Fibroblast of lung (primary cell): ENCODE measurements at regions not wholly inside any gene's neighbourhood (a gene's known extent, or its start where the extent isn't known, plus 50 kb on each side); places are given as distances from the start of the nearest gene placed in this dataset.
A peak's percentile ranks its signal among the peaks of the same experiment; 100 is the strongest.

Experiments used
- DNase-seq, 2 donors: peaks; one replicate each; pipeline versions ENCODE4 v3.0.0 to v3.0.0-alpha.2; 2010; ENCODE audit warnings: low read depth in 2 of 2
- H2AFZ ChIP-seq: 2 replicates; pipeline ENCODE4 v1.5.1; 2012; ENCODE audit warnings: low read length, control low read depth, inconsistent platforms
- H3K27ac ChIP-seq: 2 replicates; pipeline ENCODE4 v1.5.1; 2011; ENCODE audit warnings: low read length, control low read depth; ENCODE audit not compliant: insufficient read depth
- H3K27me3 ChIP-seq: 2 replicates; pipeline ENCODE4 v1.5.1; 2011; ENCODE audit warnings: mild to moderate bottlenecking, low read length; ENCODE audit not compliant: control insufficient read depth, insufficient read depth
- H3K36me3 ChIP-seq: 2 replicates; pipeline ENCODE4 v1.5.1; 2011; ENCODE audit warnings: low read length; ENCODE audit not compliant: control insufficient read depth, insufficient read depth
- H3K4me1 ChIP-seq: 2 replicates; pipeline ENCODE4 v1.5.1; 2011; ENCODE audit warnings: low read length; ENCODE audit not compliant: control insufficient read depth, insufficient read depth; ENCODE audit errors: extremely low read depth
- H3K4me2 ChIP-seq: 2 replicates; pipeline ENCODE4 v1.5.1; 2011; ENCODE audit warnings: low read length, control low read depth; ENCODE audit not compliant: insufficient read depth; ENCODE audit errors: extremely low read depth
- H3K4me3 ChIP-seq, 4 experiments: fragments of 200-600 bp in 1 of 4; sonication (generic) in 1 of 4; replicated peaks in 1 of 4; 2 replicates each; pipeline ENCODE4 v1.5.1; 2011 to 2016; ENCODE audit warnings: low read length in 4 of 4, low read depth in 3 of 4, mild to moderate bottlenecking in 3 of 4, control low read depth in 2 of 4, inconsistent platforms in 1 of 4, mixed read lengths in 1 of 4; ENCODE audit not compliant: insufficient read depth in 1 of 4; ENCODE audit errors: control extremely low read depth in 1 of 4
- H3K79me2 ChIP-seq: 2 replicates; pipeline ENCODE4 v1.5.1; 2012; ENCODE audit warnings: mild to moderate bottlenecking, low read length, inconsistent platforms; ENCODE audit not compliant: control insufficient read depth, insufficient read depth
- H3K9ac ChIP-seq: 2 replicates; pipeline ENCODE4 v1.5.1; 2011; ENCODE audit warnings: mild to moderate bottlenecking, low read length, control low read depth; ENCODE audit not compliant: insufficient read depth
- H3K9me3 ChIP-seq: 2 replicates; pipeline ENCODE4 v1.5.1; 2012; ENCODE audit warnings: low read depth, low read length; ENCODE audit not compliant: control insufficient read depth, insufficient read depth
- H4K20me1 ChIP-seq: 2 replicates; pipeline ENCODE4 v1.5.1; 2011; ENCODE audit warnings: low read length; ENCODE audit not compliant: control insufficient read depth, insufficient read depth; ENCODE audit errors: extremely low read depth
- CTCF ChIP-seq, 2 donors: IDR thresholded peaks in 1 of 2; conservative IDR thresholded peaks in 1 of 2; 1 replicate in 1 of 2; 2 replicates in 1 of 2; pipeline ENCODE4 v1.5.1; 2011 to 2012; ENCODE audit warnings: low read length in 2 of 2, control low read depth in 1 of 2, inconsistent platforms in 1 of 2, low read depth in 1 of 2, mild to moderate bottlenecking in 1 of 2
- EZH2 ChIP-seq: IDR thresholded peaks from 2 replicates; pipeline ENCODE4 v1.5.1; 2012; ENCODE audit warnings: low read length, control low read depth, mild to moderate bottlenecking; ENCODE audit errors: missing control alignments

DNA sequence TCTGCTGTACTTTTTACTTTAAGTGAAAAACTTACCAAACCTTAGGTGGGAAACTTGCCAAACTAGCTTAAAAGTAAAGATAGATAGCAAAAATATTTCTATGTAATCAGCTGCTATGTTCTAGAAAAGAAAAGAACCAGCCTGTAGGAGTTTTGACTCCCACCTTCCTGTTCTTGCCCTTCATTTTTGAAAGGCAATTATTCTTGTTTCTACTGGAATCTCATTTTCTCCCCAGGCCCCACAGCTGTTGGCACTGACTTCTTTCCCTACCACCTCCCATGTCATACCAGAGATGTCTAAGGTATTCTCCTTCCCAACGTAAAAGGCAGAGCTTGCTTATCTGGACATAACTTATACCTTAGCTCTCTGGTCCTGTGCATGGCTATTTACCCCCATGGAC is 389.7 kb downstream of the ARHGEF28 start:
- no peaks in the 10 kb centered on the region for H4K20me1 ChIP-seq
- no peak overlapping the region for H3K4me3 ChIP-seq
- no peak overlapping the region for H3K27ac ChIP-seq
- TF ChIP-seq EZH2 (no peak), CTCF (conservative IDR thresholded peaks at IDR 0.05 in 1 of 2, IDR thresholded peaks at IDR 0.05 in 1 of 2; ENCODE audit: low read depth in 1 of 2, low read length in 2 of 2) (no peak)
- H3K79me2 ChIP-seq = no peaks in the 10 kb centered on the region
- no peaks in the 10 kb centered on the region for H3K4me1 ChIP-seq
- no peak overlapping the region for H3K4me2 ChIP-seq
- H3K9me3 ChIP-seq = no peaks in the 10 kb centered on the region
- no peak overlapping the region for H2AFZ ChIP-seq
- H3K27me3 ChIP-seq = peaks cover 2% of the 10 kb centered on the region
- no peaks in the 10 kb centered on the region for H3K36me3 ChIP-seq
- no peak overlapping the region for H3K9ac ChIP-seq
- peak in 1 of 2 donors; percentile 25 for DNase-seq

DNA sequence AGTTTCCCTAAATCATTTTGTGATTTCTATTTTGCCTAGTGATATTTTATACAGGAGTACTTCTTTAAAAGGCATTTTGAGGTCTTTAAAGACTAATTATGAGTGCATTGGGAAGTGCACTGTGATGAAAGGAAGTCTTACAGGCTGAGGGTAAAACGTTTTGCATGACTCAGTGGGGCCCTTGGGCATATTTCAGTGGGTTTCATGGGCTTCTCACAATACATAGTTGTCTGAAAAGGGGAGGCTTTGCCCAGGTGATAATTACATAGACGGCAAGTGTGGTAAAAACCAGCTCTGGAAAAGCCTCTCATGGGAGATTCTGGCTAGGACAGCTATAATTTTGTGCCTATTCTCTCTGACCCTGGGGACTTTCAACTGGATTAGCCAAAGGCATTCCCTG is 387.2 kb downstream of the ARHGEF28 start:
- no peak for TF ChIP-seq CTCF (conservative IDR thresholded peaks at IDR 0.05 in 1 of 2, IDR thresholded peaks at IDR 0.05 in 1 of 2; ENCODE audit: low read depth in 1 of 2, low read length in 2 of 2)
- no peak for TF ChIP-seq EZH2
- no peaks in the 10 kb centered on the region for H3K9me3 ChIP-seq
- H3K4me1 ChIP-seq = no peaks in the 10 kb centered on the region
- H3K36me3 ChIP-seq = no peaks in the 10 kb centered on the region
- no peaks in the 10 kb centered on the region for H3K27me3 ChIP-seq
- H3K9ac ChIP-seq = no peak overlapping the region
- no peak overlapping the region for H2AFZ ChIP-seq
- DNase-seq = no peak
- H3K27ac ChIP-seq = no peak overlapping the region
- H4K20me1 ChIP-seq = no peaks in the 10 kb centered on the region
- H3K4me3 ChIP-seq = no peak overlapping the region
- H3K4me2 ChIP-seq = no peak overlapping the region
- H3K79me2 ChIP-seq = no peaks in the 10 kb centered on the region

GRCh38 chr5:74009502-74009901 is 383.5 kb downstream of the ARHGEF28 start:
- DNase-seq = peak in 1 of 2 donors; percentile 42

More at GRCh38 chr5:74009502-74009901, 383.5 kb downstream of the ARHGEF28 start:
- Histone ChIP-seq H4K20me1 (no peaks in the 10 kb centered on the region), H2AFZ (no peak overlapping the region), H3K4me1 (no peaks in the 10 kb centered on the region), H3K27ac (no peak overlapping the region), H3K27me3 (no peaks in the 10 kb centered on the region), H3K9me3 (no peaks in the 10 kb centered on the region), H3K79me2 (no peaks in the 10 kb centered on the region), H3K4me3 (no peak overlapping the region), H3K9ac (no peak overlapping the region), H3K4me2 (no peak overlapping the region), H3K36me3 (no peaks in the 10 kb centered on the region)
- TF ChIP-seq CTCF (conservative IDR thresholded peaks at IDR 0.05 in 1 of 2, IDR thresholded peaks at IDR 0.05 in 1 of 2; ENCODE audit: low read depth in 1 of 2, low read length in 2 of 2) (no peak), EZH2 (no peak)
